ENCODE measurements at regions not wholly inside any gene's neighbourhood (a gene's known extent, or its start where the extent isn't known, plus 50 kb on each side); places are given as distances from the start of the nearest gene placed in this dataset.
A peak's percentile ranks its signal among the peaks of the same experiment; 100 is the strongest.

DNA sequence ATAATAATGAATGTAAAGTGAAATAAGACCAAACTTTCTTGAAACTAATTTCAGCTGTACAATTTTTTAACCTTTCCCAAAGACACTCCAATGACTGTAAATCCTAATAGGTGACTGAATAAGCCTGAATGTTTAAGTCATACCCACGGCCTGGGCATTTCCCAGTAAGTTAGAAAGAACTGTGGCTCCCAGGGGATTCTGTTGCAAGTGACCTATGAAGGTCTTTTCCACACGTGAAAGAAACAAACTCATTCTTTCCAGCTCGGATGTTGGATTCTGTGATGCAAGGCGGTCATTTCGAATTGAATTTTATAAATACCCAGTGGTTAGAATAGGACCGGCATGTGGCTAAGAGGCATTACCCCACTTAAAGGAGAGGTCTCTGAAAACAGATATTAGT is 1134.4 kb downstream of the GALC start:
- ATAC-seq (ENCODE audit: low read depth) (no peak), DNase-seq (no peak)
- Histone ChIP-seq H4K91ac (ENCODE audit: insufficient read depth, low read depth, low read length) (peak overlapping the region; percentile 20; the same call in 1 of the 2 replicates), H2BK5ac (ENCODE audit: low read depth, low read length, poor library complexity, severe bottlenecking) (peak overlapping the region; percentile 63), H3K9ac (ENCODE audit: low read depth, low read length) (no peak overlapping the region), H3K14ac (replicated peaks; ENCODE audit: low read depth, low read length) (no peak overlapping the region; the same call in 1 of the 2 replicates), H3K4me1 (ENCODE audit: control insufficient read depth, insufficient read depth, low read length) (peaks cover 4% of the 10 kb centered on the region; the same call in 1 of the 2 replicates), H2BK15ac (ENCODE audit: low read depth, low read length) (0 out of 3 replicates have a peak overlapping the region, but pooled peaks have one; percentile 12), H3K27ac (ENCODE audit: insufficient read depth, low read length) (no peak overlapping the region), H3K9me1 (ENCODE audit: insufficient read depth, low read length) (no peaks in the 10 kb centered on the region), H2BK20ac (ENCODE audit: low read depth, low read length) (peak overlapping the region; percentile 57), H2AFZ (replicated peaks; ENCODE audit: low read length, poor library complexity) (no peak overlapping the region), H4K5ac (ENCODE audit: low read depth, low read length) (no peak overlapping the region), H3K79me1 (ENCODE audit: low read depth in 1 of 2, low read length in 2 of 2) (no peaks in the 10 kb centered on the region), H2AK9ac (replicated peaks; ENCODE audit: low read depth, low read length, poor library complexity) (no peak overlapping the region), H3K56ac (ENCODE audit: extremely low read depth, insufficient read depth, low read length) (no peak overlapping the region), H3K23ac (ENCODE audit: low read depth, low read length) (no peak overlapping the region), H3K4me2 (ENCODE audit: low read depth, low read length) (no peak overlapping the region), H3K36me3 (ENCODE audit: control insufficient read depth, insufficient read depth, low read length) (no peaks in the 10 kb centered on the region), H3K27me3 (ENCODE audit: control insufficient read depth, insufficient read depth, low read length) (no peaks in the 10 kb centered on the region), H4K8ac (ENCODE audit: low read depth in 2 of 2, low read length in 2 of 2) (peak overlapping the region; percentile 35 to 40; a peak in 2 of 4 replicates), H2BK120ac (ENCODE audit: low read depth, low read length) (peak overlapping the region; percentile 60), H3K4ac (ENCODE audit: low read depth, low read length) (peak overlapping the region; percentile 52; the same call in 1 of the 2 replicates), H3K4me3 (ENCODE audit: insufficient read depth, low read depth, low read length) (no peak overlapping the region), H2AK5ac (ENCODE audit: low read depth, low read length) (no peak overlapping the region), H4K20me1 (ENCODE audit: insufficient read depth, low read length) (no peaks in the 10 kb centered on the region), H3K9me3 (ENCODE audit: control insufficient read depth, insufficient read depth, low read length) (no peaks in the 10 kb centered on the region), H3K18ac (ENCODE audit: low read depth, low read length) (no peak overlapping the region; the same call in 1 of the 2 replicates)
- ChIA-PET CTCF (no interaction called here), POLR2A (ENCODE audit: unreplicated experiment) (no interaction called here)
- intact Hi-C loops (cut with micrococcal nuclease) (no loop called here), in situ Hi-C loops (cut with MboI; ENCODE audit: low sequenced_read_pairs) (no loop called here), dilution Hi-C loops (cut with HindIII; ENCODE audit: low sequenced_read_pairs, unreplicated experiment) (no loop called here)
- BruUV-seq (replicated peaks): no TSS peak
- WGBS, 2 experiments (ENCODE audit: extremely low coverage in 2 of 2, insufficient read length in 1 of 2): no CpG with 5 or more reads among the region's 6 CpGs
- TF ChIP-seq CEBPB (IDR thresholded peaks at IDR 0.05; ENCODE audit: low read depth, low read length): no peak

Data from IMR-90 (cell line).